HepG2 (cell line): ENCODE measurements at regions not wholly inside any gene's neighbourhood (a gene's known extent, or its start where the extent isn't known, plus 50 kb on each side); places are given as distances from the start of the nearest gene placed in this dataset.

Source experiments
- ATAC-seq: fragments of 200-7000 bp; cut with Tn5 transposase; 3 replicates; pipeline ENCODE4 v1.9.1; 2020; ENCODE audit warnings: mild to moderate bottlenecking, moderate library complexity
- BruUV-seq: library from RNA; stranded (reverse); fragments of 400-500 nt; replicated peaks from 2 replicates; lab custom pipeline; 2021; lab: Mats Ljungman, UMichigan
- CTCF ChIA-PET: fragments of 300-600 bp; formaldehyde crosslinking; extraction: SDS; loops from one replicate; lab custom pipeline; 2021; ENCODE audit warnings: low total read pairs, inconsistent platforms, low intra/inter-chr PET ratio; lab: Yijun Ruan, JAX
- POLR2A ChIA-PET: fragments of 350-600 bp; sonication (Branson Sonifier 250); formaldehyde crosslinking; loops from one replicate; lab custom pipeline; 2020; ENCODE audit warnings: antibody characterized with exemption, inconsistent platforms; lab: Yijun Ruan, JAX
- DNase-seq: peaks from one replicate; pipeline ENCODE4 v3.0.0-alpha.2; 2015; ENCODE audit warnings: low spot score
- FAIRE-seq: peaks from 3 replicates; lab custom pipeline; 2011; peaks lifted over from hg19 to GRCh38; lab: Jason Lieb, UNC
- H2AFZ ChIP-seq: one replicate; pipeline ENCODE4 v1.6.1; 2011; ENCODE audit warnings: low read length, inconsistent platforms
- H3K27ac ChIP-seq: fragments of 300-600 bp; 3 replicates; pipeline ENCODE4 v1.8.0; 2011; ENCODE audit warnings: mixed run types, mild to moderate bottlenecking, mixed read lengths, low read length, inconsistent platforms; ENCODE audit not compliant: insufficient read depth; ENCODE audit errors: extremely low read length
- H3K27me3 ChIP-seq, 2 experiments: fragments of 200-600 bp in 1 of 2; 2 replicates in 1 of 2; 3 replicates in 1 of 2; pipeline versions ENCODE4 v1.6.0 to v1.8.0; 2011; ENCODE audit warnings: low read length in 2 of 2, mild to moderate bottlenecking in 2 of 2, moderate library complexity in 2 of 2, inconsistent platforms in 1 of 2; ENCODE audit not compliant: insufficient read depth in 2 of 2, control insufficient read depth in 1 of 2
- H3K36me3 ChIP-seq, 2 experiments: fragments of 200-600 bp in 1 of 2; replicated peaks in 1 of 2; 2 replicates in 1 of 2; 3 replicates in 1 of 2; pipeline versions ENCODE4 v1.5.1 to v1.8.0; 2011; ENCODE audit warnings: low read length in 2 of 2, inconsistent platforms in 1 of 2; ENCODE audit not compliant: insufficient read depth in 2 of 2, control insufficient read depth in 1 of 2
- H3K4me1 ChIP-seq: 2 replicates; pipeline ENCODE4 v1.5.1; 2012; ENCODE audit warnings: low read length, inconsistent platforms; ENCODE audit not compliant: insufficient read depth
- H3K4me2 ChIP-seq: 2 replicates; pipeline ENCODE4 v1.6.0; 2011; ENCODE audit warnings: low read depth, low read length, inconsistent platforms
- H3K4me3 ChIP-seq, 3 experiments: fragments of 200-600 bp in 1 of 3; sonication (generic), shearing (Covaris generic) in 1 of 3; replicated peaks in 1 of 3; 2 replicates each; pipeline ENCODE4 v1.5.1; 2011 to 2016; ENCODE audit warnings: low read length in 3 of 3, inconsistent platforms in 2 of 3, low read depth in 2 of 3, mild to moderate bottlenecking in 2 of 3, control low read depth in 1 of 3, mixed read lengths in 1 of 3; ENCODE audit not compliant: insufficient read depth in 1 of 3
- H3K79me2 ChIP-seq: one replicate; pipeline ENCODE4 v1.6.1; 2011; ENCODE audit warnings: low read length, inconsistent platforms; ENCODE audit not compliant: insufficient read depth
- H3K9ac ChIP-seq: 2 replicates; pipeline ENCODE4 v1.6.0; 2011; ENCODE audit warnings: mild to moderate bottlenecking, low read depth, low read length, inconsistent platforms; ENCODE audit not compliant: insufficient read depth
- H3K9me3 ChIP-seq: 2 replicates; pipeline ENCODE4 v1.5.1; 2012; ENCODE audit warnings: mild to moderate bottlenecking, low read length
- H4K20me1 ChIP-seq: 2 replicates; pipeline ENCODE4 v1.6.0; 2011; ENCODE audit warnings: inconsistent platforms, mild to moderate bottlenecking, low read length, moderate library complexity; ENCODE audit not compliant: insufficient read depth
- ARHGAP35 ChIP-seq: sonication (generic); formaldehyde crosslinking; IDR thresholded peaks from 2 replicates; pipeline ENCODE4 v1.9.0; 2022; ENCODE audit warnings: mild to moderate bottlenecking, inconsistent platforms, moderate library complexity, missing genetic modification reagents, borderline replicate concordance
- ATF7 ChIP-seq, 2 experiments: fragments of 450-650 bp in 1 of 2; sonication (generic) in 1 of 2; formaldehyde crosslinking in 1 of 2; IDR thresholded peaks; 2 replicates each; pipeline versions ENCODE4 v1.4.0 to v1.6.1; 2016 to 2020; ENCODE audit warnings: antibody characterized with exemption in 1 of 2, mild to moderate bottlenecking in 1 of 2, missing genetic modification reagents in 1 of 2
- DRAP1 ChIP-seq: IDR thresholded peaks from 2 replicates; pipeline ENCODE4 v1.6.1; 2016; ENCODE audit warnings: missing genetic modification reagents, missing compliant biosample characterization
- EED ChIP-seq: sonication (generic); formaldehyde crosslinking; IDR thresholded peaks from 2 replicates; pipeline ENCODE4 v1.5.0; 2020; ENCODE audit warnings: mild to moderate bottlenecking, missing genetic modification reagents
- HNF1B ChIP-seq: sonication (generic); formaldehyde crosslinking; IDR thresholded peaks from 2 replicates; pipeline ENCODE4 v1.5.1; 2020; ENCODE audit warnings: mild to moderate bottlenecking, moderate library complexity, missing genetic modification reagents
- KAT2B ChIP-seq: fragments of 150-350 bp; IDR thresholded peaks from 2 replicates; pipeline ENCODE4 v1.6.1; 2014; ENCODE audit warnings: low read depth, low read length, borderline replicate concordance
- KLF9 ChIP-seq: IDR thresholded peaks from 2 replicates; pipeline ENCODE4 v1.6.1; 2016; ENCODE audit warnings: low read depth
- NR0B2 ChIP-seq: sonication (generic); formaldehyde crosslinking; IDR thresholded peaks from 2 replicates; pipeline ENCODE4 v1.4.0; 2020; ENCODE audit warnings: mild to moderate bottlenecking, missing genetic modification reagents
- PCBP2 ChIP-seq: fragments of 200-400 bp; formaldehyde crosslinking; optimal IDR thresholded peaks from 2 replicates; pipeline ENCODE3; 2018; ENCODE audit warnings: low read length, low read depth; ENCODE audit not compliant: poor library complexity, severe bottlenecking
- PITX1 ChIP-seq: sonication (generic); formaldehyde crosslinking; IDR thresholded peaks from 2 replicates; pipeline ENCODE4 v1.5.1; 2020; ENCODE audit warnings: mild to moderate bottlenecking, missing genetic modification reagents
- ZNF10 ChIP-seq: sonication (generic); formaldehyde crosslinking; IDR thresholded peaks from 2 replicates; pipeline ENCODE4 v1.4.0; 2020; ENCODE audit warnings: mild to moderate bottlenecking, low read depth, missing genetic modification reagents, borderline replicate concordance
- ZNF138 ChIP-seq: sonication (generic); formaldehyde crosslinking; IDR thresholded peaks from 2 replicates; pipeline ENCODE4 v1.5.0; 2020; ENCODE audit warnings: mild to moderate bottlenecking, low read depth, missing genetic modification reagents
- ZNF264 ChIP-seq: sonication (generic); formaldehyde crosslinking; IDR thresholded peaks from 2 replicates; pipeline ENCODE4 v1.4.0; 2020; ENCODE audit warnings: missing genetic modification reagents
- WGBS: methylation state at CpG from one replicate; pipeline ENCODE4 v1.1.6; 2017; ENCODE audit warnings: low lambda C conversion rate; 5-methylcytosine and 5-hydroxymethylcytosine counted together
- in situ Hi-C: cut with HindIII; loops from 2 replicates; pipeline ENCODE4 v1.10.0; 2017; ENCODE audit warnings: low pct_unique_long_range_greater_than_20kb; ENCODE audit not compliant: extremely low pct_ligation_motif_present
- intact Hi-C: fragments of 100-400 bp; cut with micrococcal nuclease; formaldehyde crosslinking; loops from one replicate; pipeline ENCODE4 v1.10.0; 2022; ENCODE audit not compliant: unreplicated experiment
- TF ChIP-seq, protein P1 (sequence below): sonication (generic); formaldehyde crosslinking; IDR thresholded peaks from 2 replicates; pipeline ENCODE4 v1.8.1; 2023; ENCODE audit warnings: mild to moderate bottlenecking, missing genetic modification reagents
- TF ChIP-seq, protein P2 (sequence below): sonication (generic); formaldehyde crosslinking; IDR thresholded peaks from 2 replicates; pipeline ENCODE4 v1.5.0; 2020; ENCODE audit warnings: missing genetic modification reagents, mild to moderate bottlenecking, borderline replicate concordance
- TF ChIP-seq, protein P3 (sequence below): sonication (generic); formaldehyde crosslinking; IDR thresholded peaks from 2 replicates; pipeline ENCODE4 v1.9.0; 2021; ENCODE audit warnings: missing genetic modification reagents, borderline replicate concordance

DNA sequence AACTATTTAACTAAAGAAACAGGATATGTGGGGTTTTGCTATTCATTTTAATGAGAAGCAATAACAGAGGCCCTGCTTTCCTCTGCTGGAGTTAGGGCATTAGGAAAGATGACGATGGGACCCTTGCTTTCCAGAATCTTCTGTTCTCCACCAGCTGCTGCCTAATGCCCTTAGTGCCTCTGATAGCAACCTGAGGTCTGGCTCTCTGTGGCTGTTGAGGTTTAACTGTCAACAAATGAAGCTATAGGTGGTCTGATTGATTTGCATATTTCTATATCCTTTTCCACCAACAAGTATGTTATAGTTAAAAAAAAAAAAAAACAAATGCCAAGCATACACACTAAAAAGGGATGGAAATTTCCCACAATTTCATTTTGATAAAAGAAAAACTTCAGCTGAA lies 115.1 kb upstream of the NCK2 start (continued):
- TF ChIP-seq ZNF138 (CRISPR knock-in tag) (no peak), HNF1B (CRISPR knock-in tag) (no peak), ATF7 (IDR thresholded peaks at IDR 0.05) (no peak), ATF7 (CRISPR knock-in tag; IDR thresholded peaks at IDR 0.05) (no peak)
- TF ChIP-seq, protein P1, sequence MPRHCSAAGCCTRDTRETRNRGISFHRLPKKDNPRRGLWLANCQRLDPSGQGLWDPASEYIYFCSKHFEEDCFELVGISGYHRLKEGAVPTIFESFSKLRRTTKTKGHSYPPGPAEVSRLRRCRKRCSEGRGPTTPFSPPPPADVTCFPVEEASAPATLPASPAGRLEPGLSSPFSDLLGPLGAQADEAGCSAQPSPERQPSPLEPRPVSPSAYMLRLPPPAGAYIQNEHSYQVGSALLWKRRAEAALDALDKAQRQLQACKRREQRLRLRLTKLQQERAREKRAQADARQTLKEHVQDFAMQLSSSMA (CRISPR knock-in tag), result no peak
- TF ChIP-seq, protein P2, sequence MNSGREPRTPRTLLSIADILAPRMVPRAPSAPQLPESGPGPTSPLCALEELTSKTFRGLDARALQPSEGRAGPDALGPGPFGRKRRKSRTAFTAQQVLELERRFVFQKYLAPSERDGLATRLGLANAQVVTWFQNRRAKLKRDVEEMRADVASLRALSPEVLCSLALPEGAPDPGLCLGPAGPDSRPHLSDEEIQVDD (CRISPR knock-in tag), result no peak
- TF ChIP-seq, all 625 proteins: peak for 0

DNA sequence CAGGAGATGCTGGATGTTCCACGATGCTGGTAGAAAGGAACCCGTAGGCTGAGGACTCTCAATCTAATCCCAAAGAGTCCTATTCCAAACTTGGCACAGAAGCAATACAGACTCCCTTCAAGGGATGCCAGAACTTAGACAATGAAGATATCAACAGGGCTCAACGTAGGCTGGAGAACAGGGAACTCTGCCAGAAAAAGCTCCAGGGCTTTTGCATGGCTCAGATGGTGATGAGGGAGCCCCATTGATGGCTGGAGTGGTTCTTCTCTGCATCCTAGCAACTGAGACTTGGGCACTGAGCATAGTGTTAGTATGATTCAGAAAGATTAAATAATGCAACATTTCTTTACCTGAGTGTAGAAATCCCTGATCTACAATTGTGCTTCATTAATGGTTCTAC lies 117.2 kb upstream of the NCK2 start:
- Histone ChIP-seq H3K4me1 (no peaks in the 10 kb centered on the region), H3K27me3 (peaks cover 4 to 26% of the 10 kb centered on the region in 2 experiments; a peak in 3 of 5 replicates), H3K36me3 (no peaks in the 10 kb centered on the region), H3K27ac (no peak overlapping the region), H4K20me1 (no peaks in the 10 kb centered on the region), H3K4me3 (no peak overlapping the region)
- intact Hi-C loops, result no loop called here
- POLR2A ChIA-PET, result no interaction called here
- TF ChIP-seq NR0B2, result no peak
- no peak for TF ChIP-seq EED (CRISPR knock-in tag)
- TF ChIP-seq DRAP1, result no peak
- TF ChIP-seq ZNF264 (CRISPR knock-in tag), result no peak
- no peak for TF ChIP-seq ZNF10 (CRISPR knock-in tag)
- TF ChIP-seq, protein P3, sequence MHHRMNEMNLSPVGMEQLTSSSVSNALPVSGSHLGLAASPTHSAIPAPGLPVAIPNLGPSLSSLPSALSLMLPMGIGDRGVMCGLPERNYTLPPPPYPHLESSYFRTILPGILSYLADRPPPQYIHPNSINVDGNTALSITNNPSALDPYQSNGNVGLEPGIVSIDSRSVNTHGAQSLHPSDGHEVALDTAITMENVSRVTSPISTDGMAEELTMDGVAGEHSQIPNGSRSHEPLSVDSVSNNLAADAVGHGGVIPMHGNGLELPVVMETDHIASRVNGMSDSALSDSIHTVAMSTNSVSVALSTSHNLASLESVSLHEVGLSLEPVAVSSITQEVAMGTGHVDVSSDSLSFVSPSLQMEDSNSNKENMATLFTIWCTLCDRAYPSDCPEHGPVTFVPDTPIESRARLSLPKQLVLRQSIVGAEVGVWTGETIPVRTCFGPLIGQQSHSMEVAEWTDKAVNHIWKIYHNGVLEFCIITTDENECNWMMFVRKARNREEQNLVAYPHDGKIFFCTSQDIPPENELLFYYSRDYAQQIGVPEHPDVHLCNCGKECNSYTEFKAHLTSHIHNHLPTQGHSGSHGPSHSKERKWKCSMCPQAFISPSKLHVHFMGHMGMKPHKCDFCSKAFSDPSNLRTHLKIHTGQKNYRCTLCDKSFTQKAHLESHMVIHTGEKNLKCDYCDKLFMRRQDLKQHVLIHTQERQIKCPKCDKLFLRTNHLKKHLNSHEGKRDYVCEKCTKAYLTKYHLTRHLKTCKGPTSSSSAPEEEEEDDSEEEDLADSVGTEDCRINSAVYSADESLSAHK, result no peak
- no peak for TF ChIP-seq PCBP2
- TF ChIP-seq PITX1 (CRISPR knock-in tag), result no peak
- no peak for TF ChIP-seq KAT2B
- TF ChIP-seq KLF9 (CRISPR knock-in tag), result no peak
- TF ChIP-seq ARHGAP35 (CRISPR knock-in tag), result no peak
- TF ChIP-seq, all 625 proteins: peak for 0
- no peak for DNase-seq
- ATAC-seq, result no peak
- no peak overlapping the region for H2AFZ ChIP-seq
- H3K9me3 ChIP-seq, result no peaks in the 10 kb centered on the region
- no peaks in the 10 kb centered on the region for H3K79me2 ChIP-seq
- in situ Hi-C loops, result no loop called here
- FAIRE-seq, result no peak
- WGBS, result 0% methylated on average over 3 of the region's 3 CpGs
- BruUV-seq, result no TSS peak
- no peak overlapping the region for H3K4me2 ChIP-seq
- CTCF ChIA-PET, result no interaction called here
- H3K9ac ChIP-seq, result no peak overlapping the region
